HCT116 (cell line): ENCODE measurements at regions not wholly inside any gene's neighbourhood (a gene's known extent, or its start where the extent isn't known, plus 50 kb on each side); places are given as distances from the start of the nearest gene placed in this dataset.

Experiments used
- ATAC-seq: fragments of 200-7000 bp; cut with Tn5 transposase; 2 replicates; pipeline ENCODE4 v1.9.1; 2020; ENCODE audit warnings: mild to moderate bottlenecking, moderate library complexity
- BruUV-seq: library from RNA; stranded (reverse); fragments of 400-500 nt; replicated peaks from 2 replicates; lab custom pipeline; 2021; lab: Mats Ljungman, UMichigan
- CTCF ChIA-PET: fragments of 300-600 bp; sonication (Branson Sonifier 250); formaldehyde crosslinking; loops from one replicate; lab custom pipeline; 2021; ENCODE audit warnings: antibody characterized with exemption; lab: Charles Lee
- POLR2A ChIA-PET: fragments of 300-600, 350-600 bp; sonication (Branson Sonifier 250); formaldehyde crosslinking; loops from one replicate; lab custom pipeline; 2021; ENCODE audit warnings: antibody characterized with exemption; lab: Charles Lee
- RAD21 ChIA-PET, 2 experiments: fragments of 300-600 bp; sonication (Branson Sonifier 250); formaldehyde crosslinking; loops; one replicate each; lab custom pipeline; 2023; ENCODE audit warnings: low total read pairs in 2 of 2; ENCODE audit not compliant: uncharacterized antibody in 2 of 2, unreplicated experiment in 2 of 2, low non-redundant PET in 1 of 2; lab: Charles Lee
- DNase-seq: peaks from one replicate; pipeline ENCODE4 v3.0.0-alpha.2; 2010; ENCODE audit warnings: low read depth, low spot score
- H2AFZ ChIP-seq: fragments of 200-600 bp; shearing (Covaris generic), sonication (generic); 2 replicates; pipeline ENCODE4 v1.6.1; 2017; ENCODE audit warnings: low read depth, mixed run types, mixed read lengths, antibody characterized with exemption, low read length; ENCODE audit not compliant: poor library complexity, severe bottlenecking
- H3K27ac ChIP-seq: 2 replicates; pipeline ENCODE4 v1.5.1; 2012; ENCODE audit warnings: low read depth, low read length
- H3K27me3 ChIP-seq: fragments of 200-600 bp; sonication (generic); 2 replicates; pipeline ENCODE4 v1.6.1; 2016; ENCODE audit warnings: mixed run types, low read length, mixed read lengths; ENCODE audit not compliant: insufficient read depth
- H3K36me3 ChIP-seq, 2 experiments: fragments of 200-500 bp in 1 of 2; fragments of 200-600 bp in 1 of 2; sonication (Bioruptor generic) in 1 of 2; sonication (generic) in 1 of 2; 2 replicates each; pipeline versions ENCODE4 v1.5.1 to v1.6.1; 2014 to 2016; ENCODE audit warnings: low read length in 2 of 2, inconsistent platforms in 1 of 2, mixed read lengths in 1 of 2, mixed run types in 1 of 2; ENCODE audit not compliant: insufficient read depth in 2 of 2, control insufficient read depth in 1 of 2
- H3K4me1 ChIP-seq, 2 experiments: fragments of 200-600 bp in 1 of 2; sonication (generic) in 1 of 2; 2 replicates each; pipeline versions ENCODE4 v1.5.1 to v1.6.1; 2012 to 2017; ENCODE audit warnings: low read length in 2 of 2, inconsistent platforms in 1 of 2, mild to moderate bottlenecking in 1 of 2, mixed read lengths in 1 of 2, mixed run types in 1 of 2, moderate library complexity in 1 of 2; ENCODE audit not compliant: insufficient read depth in 2 of 2, control insufficient read depth in 1 of 2
- H3K4me2 ChIP-seq: fragments of 200-600 bp; sonication (generic); 2 replicates; pipeline ENCODE4 v1.6.1; 2017; ENCODE audit warnings: mixed run types, low read length, mixed read lengths
- H3K4me3 ChIP-seq, 2 experiments: fragments of 200-600 bp in 1 of 2; sonication (generic) in 1 of 2; replicated peaks in 1 of 2; 2 replicates each; pipeline ENCODE4 v1.5.1; 2011 to 2016; ENCODE audit warnings: low read length in 2 of 2, control low read depth in 1 of 2, low read depth in 1 of 2, mild to moderate bottlenecking in 1 of 2, mixed read lengths in 1 of 2, mixed run types in 1 of 2
- H3K79me2 ChIP-seq: fragments of 200-600 bp; sonication (generic); 2 replicates; pipeline ENCODE4 v1.6.1; 2017; ENCODE audit warnings: mild to moderate bottlenecking, mixed run types, low read length, moderate library complexity, mixed read lengths; ENCODE audit not compliant: insufficient read depth
- H3K9ac ChIP-seq: fragments of 200-600 bp; sonication (generic); 2 replicates; pipeline ENCODE4 v1.6.1; 2016; ENCODE audit warnings: low read length, mixed read lengths
- H3K9me2 ChIP-seq: fragments of 200-600 bp; sonication (generic), shearing (Covaris generic); 2 replicates; pipeline ENCODE4 v1.6.1; 2017; ENCODE audit warnings: mixed run types, mild to moderate bottlenecking, moderate library complexity; ENCODE audit not compliant: insufficient read depth
- H3K9me3 ChIP-seq, 2 experiments: fragments of 200-500 bp in 1 of 2; fragments of 200-600 bp in 1 of 2; sonication (Bioruptor generic) in 1 of 2; sonication (generic) in 1 of 2; 2 replicates each; pipeline ENCODE4 v1.6.1; 2014 to 2017; ENCODE audit warnings: low read length in 2 of 2, mixed read lengths in 2 of 2, inconsistent platforms in 1 of 2, low read depth in 1 of 2, mild to moderate bottlenecking in 1 of 2, mixed run types in 1 of 2, moderate library complexity in 1 of 2; ENCODE audit not compliant: control insufficient read depth in 1 of 2, insufficient read depth in 1 of 2
- H4K20me1 ChIP-seq: fragments of 200-600 bp; sonication (generic), shearing (Covaris generic); 2 replicates; pipeline ENCODE4 v1.6.1; 2017; ENCODE audit warnings: mixed run types, mild to moderate bottlenecking, moderate library complexity; ENCODE audit not compliant: insufficient read depth
- CBX3 ChIP-seq: IDR thresholded peaks from 2 replicates; pipeline ENCODE4 v1.6.1; 2012; ENCODE audit warnings: low read depth
- EZH2phosphoT487 ChIP-seq: fragments of 200-600 bp; IDR thresholded peaks from 2 replicates; pipeline ENCODE4 v1.6.1; 2018; ENCODE audit warnings: antibody characterized with exemption, borderline replicate concordance
- POLR2A ChIP-seq: IDR thresholded peaks from 2 replicates; pipeline ENCODE4 v1.7.0; 2011; ENCODE audit warnings: borderline replicate concordance; ENCODE audit not compliant: insufficient read depth, insufficient read length; ENCODE audit errors: extremely low read depth
- RAD21 ChIP-seq: IDR thresholded peaks from 2 replicates; pipeline ENCODE4 v1.6.1; 2012; ENCODE audit warnings: low read depth, mild to moderate bottlenecking
- SRF ChIP-seq: IDR thresholded peaks from 2 replicates; pipeline ENCODE4 v1.6.1; 2012; ENCODE audit warnings: low read depth
- TCF7L2 ChIP-seq: IDR thresholded peaks from 2 replicates; pipeline ENCODE4 v1.7.0; 2011; ENCODE audit warnings: borderline replicate concordance, inconsistent platforms; ENCODE audit not compliant: insufficient read depth, insufficient read length; ENCODE audit errors: extremely low read depth
- intact Hi-C: fragments of 100-400 bp; cut with micrococcal nuclease; formaldehyde crosslinking; loops from 2 replicates; pipeline ENCODE4 v1.10.0; 2022
- TF ChIP-seq, protein P1 (sequence below): IDR thresholded peaks from 2 replicates; pipeline ENCODE4 v1.6.1; 2012
- TF ChIP-seq, protein P2 (sequence below): IDR thresholded peaks from 2 replicates; pipeline ENCODE4 v1.6.1; 2012; ENCODE audit warnings: low read depth

DNA sequence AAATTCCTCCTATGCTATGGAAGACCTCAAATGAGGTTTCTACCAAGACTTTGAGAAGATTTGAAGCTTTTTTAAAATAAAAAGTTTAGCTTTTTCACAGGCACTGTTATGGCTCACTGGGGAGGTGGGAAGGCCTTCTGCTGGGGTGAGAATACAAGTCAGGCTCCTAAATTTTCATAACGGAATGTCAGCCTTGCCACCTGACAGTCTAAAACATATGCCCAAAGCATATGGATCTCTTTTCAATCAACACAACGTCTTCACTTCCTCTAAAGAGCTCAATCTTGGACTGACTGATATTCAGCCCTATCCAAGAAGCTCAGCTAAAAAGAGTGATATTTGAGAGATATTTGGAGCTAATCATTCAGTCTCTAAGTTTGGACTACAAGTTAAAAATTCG is 57.1 kb upstream of the LIN7C start:
- no peaks in the 10 kb centered on the region for H3K79me2 ChIP-seq
- BruUV-seq: no TSS peak
- TF ChIP-seq, protein P1, sequence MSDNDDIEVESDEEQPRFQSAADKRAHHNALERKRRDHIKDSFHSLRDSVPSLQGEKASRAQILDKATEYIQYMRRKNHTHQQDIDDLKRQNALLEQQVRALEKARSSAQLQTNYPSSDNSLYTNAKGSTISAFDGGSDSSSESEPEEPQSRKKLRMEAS: no peak
- TF ChIP-seq EZH2phosphoT487 (no peak), SRF (no peak), POLR2A (no peak), TCF7L2 (no peak), RAD21 (no peak), CBX3 (no peak)
- TF ChIP-seq, protein P2, sequence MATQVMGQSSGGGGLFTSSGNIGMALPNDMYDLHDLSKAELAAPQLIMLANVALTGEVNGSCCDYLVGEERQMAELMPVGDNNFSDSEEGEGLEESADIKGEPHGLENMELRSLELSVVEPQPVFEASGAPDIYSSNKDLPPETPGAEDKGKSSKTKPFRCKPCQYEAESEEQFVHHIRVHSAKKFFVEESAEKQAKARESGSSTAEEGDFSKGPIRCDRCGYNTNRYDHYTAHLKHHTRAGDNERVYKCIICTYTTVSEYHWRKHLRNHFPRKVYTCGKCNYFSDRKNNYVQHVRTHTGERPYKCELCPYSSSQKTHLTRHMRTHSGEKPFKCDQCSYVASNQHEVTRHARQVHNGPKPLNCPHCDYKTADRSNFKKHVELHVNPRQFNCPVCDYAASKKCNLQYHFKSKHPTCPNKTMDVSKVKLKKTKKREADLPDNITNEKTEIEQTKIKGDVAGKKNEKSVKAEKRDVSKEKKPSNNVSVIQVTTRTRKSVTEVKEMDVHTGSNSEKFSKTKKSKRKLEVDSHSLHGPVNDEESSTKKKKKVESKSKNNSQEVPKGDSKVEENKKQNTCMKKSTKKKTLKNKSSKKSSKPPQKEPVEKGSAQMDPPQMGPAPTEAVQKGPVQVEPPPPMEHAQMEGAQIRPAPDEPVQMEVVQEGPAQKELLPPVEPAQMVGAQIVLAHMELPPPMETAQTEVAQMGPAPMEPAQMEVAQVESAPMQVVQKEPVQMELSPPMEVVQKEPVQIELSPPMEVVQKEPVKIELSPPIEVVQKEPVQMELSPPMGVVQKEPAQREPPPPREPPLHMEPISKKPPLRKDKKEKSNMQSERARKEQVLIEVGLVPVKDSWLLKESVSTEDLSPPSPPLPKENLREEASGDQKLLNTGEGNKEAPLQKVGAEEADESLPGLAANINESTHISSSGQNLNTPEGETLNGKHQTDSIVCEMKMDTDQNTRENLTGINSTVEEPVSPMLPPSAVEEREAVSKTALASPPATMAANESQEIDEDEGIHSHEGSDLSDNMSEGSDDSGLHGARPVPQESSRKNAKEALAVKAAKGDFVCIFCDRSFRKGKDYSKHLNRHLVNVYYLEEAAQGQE: no peak
- ChIA-PET RAD21 (no interaction called here), CTCF (no interaction called here), POLR2A (no interaction called here)
- H3K9me3 ChIP-seq: no peaks in the 10 kb centered on the region
- ATAC-seq (no peak), DNase-seq (no peak)
- H4K20me1 ChIP-seq: no peaks in the 10 kb centered on the region
- no peak overlapping the region for H3K4me3 ChIP-seq
- no peak overlapping the region for H3K27ac ChIP-seq
- H3K27me3 ChIP-seq: no peaks in the 10 kb centered on the region
- no peaks in the 10 kb centered on the region for H3K36me3 ChIP-seq
- H3K4me1 ChIP-seq: no peaks in the 10 kb centered on the region
- no peak overlapping the region for H3K4me2 ChIP-seq
- no peak overlapping the region for H2AFZ ChIP-seq
- intact Hi-C loops: no loop called here
- no peaks in the 10 kb centered on the region for H3K9me2 ChIP-seq
- H3K9ac ChIP-seq: no peak overlapping the region
